ENCODE measurements at regions not wholly inside any gene's neighbourhood (a gene's known extent, or its start where the extent isn't known, plus 50 kb on each side); places are given as distances from the start of the nearest gene placed in this dataset.

DNA sequence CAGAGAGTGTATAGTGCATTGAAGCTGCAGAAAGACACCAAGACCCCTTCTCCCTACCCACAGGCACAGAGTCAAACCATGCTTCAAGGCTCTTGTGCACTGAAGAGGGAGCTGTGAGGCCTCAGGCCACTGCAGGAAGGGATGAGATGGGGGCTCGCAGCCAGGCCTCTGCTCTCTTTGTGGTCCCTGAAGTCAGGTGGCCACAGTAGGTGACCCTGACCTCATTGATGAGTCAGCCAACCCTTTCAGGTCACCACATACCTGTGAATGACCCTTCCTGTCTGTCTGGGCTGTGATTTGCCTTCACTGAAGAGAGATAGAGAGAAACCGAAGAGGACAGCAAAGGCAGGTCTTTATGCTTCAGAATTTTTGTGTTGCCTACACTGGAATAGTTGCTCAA, 372.1 kb downstream of the ACTL7B start:
- no peak for DNase-seq

DNA sequence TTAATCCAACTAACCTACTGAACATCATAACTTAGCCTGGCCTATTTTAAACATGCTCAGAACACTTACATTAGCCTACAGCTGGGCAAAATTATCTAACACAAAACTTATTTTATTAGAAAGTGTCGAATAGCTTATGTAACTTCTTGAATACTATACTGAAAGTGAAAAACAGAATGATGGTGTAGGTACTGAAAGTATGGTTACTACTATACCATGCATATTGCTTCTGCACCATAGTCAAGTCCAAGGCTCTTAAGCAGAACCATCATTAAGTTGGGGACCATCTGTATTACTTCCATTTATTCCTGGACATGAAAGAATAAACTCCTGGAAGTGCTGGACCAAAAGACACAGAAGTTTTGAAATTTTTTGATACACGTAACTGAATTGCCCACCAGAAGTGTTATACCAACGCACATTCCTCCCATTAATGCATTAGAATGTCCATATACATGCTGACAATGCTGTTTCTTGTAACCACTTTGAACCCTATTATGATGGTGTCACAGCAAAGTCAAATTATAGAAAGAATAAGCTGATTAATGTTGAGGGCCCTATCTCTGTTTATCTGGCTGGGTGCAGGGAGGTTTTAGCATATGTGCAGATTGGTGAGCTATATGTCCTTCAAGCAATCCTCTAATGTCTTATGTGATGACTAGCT, 375.7 kb downstream of the ACTL7B start:
- no peak for DNase-seq

DNA sequence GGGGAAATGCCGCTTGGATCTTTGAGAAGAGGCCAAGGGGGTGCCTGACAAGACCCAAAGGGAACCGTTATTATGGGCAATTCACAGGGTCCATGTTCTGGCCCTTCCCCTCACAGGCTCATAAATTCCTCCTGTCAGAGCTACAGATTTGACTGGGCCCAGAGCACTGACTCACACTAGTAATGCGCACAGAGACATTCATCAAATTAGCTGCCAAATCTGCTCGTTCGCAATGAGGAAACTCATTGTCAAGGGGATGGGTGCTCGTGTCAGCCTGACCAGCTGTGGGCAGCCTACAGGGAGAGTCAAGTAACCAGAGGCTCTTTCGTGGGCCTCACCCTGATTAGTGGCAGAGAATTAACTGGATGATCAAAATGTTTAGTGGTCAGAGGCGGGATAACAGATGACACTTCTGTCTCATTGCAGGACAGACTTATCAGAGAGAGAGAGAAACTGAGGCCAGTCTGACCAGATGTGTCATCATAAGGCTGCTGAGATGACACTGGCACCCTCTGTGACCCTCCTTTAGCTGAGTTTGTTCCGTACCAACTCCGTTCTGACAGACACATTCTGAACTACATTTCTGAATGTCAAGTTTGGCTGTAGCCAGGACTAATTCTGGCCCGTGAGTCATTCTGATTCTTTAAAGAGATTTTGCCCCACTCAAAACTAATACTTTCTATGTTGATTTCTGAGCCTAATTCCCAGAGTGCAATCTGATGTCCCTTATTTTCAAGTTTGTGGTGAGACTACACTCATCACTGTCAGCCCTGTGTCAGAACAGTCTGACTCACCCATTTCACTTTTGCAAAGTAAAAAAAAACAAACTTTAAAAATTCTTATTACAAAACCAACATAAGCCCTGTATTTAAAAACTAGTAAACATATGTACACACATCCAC, 377.1 kb downstream of the ACTL7B start:
- no peak for DNase-seq

- peak; percentile 3 for DNase-seq
Observed at GRCh38 chr9:108477529-108478006, 378.2 kb downstream of the ACTL7B start.

GRCh38 chr9:108476574-108476973, 379.2 kb downstream of the ACTL7B start:
- DNase-seq: no peak

GRCh38 chr9:108475813-108476212, 380.0 kb downstream of the ACTL7B start:
- DNase-seq: no peak

DNA sequence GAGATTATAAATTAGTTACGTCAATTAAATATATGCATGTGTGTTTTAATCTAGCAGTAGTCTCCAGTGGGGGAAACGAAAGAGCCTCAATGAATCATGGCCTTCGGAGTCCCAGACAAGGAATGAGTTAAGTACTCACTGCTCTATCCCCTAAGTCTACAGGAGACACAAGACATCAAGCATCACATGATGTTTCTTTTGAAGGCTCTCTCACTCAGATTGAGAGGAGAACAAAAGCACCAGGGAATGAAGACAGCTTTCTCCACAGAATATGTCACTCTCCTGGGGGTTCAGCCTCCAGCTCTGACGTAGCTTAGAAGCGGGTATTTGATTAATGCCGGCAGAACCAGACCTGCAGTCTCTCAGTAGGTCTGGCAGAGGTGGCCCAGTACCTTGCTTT, 381.4 kb downstream of the ACTL7B start:
- DNase-seq: no peak

DNA sequence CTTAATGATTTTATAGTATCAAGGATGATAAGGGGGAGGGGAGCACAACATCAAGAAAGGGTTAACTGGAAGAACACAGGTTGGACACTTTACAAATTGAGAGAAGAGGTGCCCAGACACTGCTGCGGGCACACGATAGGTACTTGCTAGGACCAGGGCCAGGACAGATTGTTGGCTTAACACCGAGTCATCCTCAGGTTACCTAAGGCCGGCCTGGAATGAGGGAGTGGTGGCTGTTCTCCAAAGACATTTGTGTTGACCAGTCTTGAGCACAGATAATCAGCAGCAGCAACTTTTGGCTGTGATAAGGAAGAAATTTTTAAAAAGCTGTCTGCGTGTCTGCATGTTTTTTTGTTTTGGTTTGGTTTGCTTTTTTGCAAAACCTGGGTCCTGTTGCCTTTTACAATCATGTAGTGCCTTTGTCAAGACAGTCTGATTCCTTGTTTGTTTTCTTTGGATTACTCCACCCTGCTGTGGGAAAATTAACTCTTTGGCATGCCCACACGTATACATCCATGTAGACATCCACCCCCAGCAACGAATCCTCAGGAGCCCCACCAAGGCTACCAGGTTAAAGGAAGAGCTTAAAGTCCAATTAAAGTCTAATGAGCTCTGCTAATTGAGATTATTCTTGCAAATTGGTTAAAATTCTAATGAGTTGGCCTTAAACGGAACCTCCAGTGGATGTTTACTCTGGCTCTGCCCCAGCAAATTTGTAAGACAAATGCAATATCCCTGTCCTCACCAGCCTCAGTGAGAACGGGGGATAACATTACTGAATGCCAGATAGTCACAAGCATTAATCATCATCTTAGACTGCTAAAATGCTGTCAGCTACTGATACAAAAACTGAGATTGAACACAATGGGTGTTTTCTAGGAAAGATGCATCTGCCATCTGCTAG, 382.3 kb downstream of the ACTL7B start:
- peak; percentile 19 for DNase-seq

DNA sequence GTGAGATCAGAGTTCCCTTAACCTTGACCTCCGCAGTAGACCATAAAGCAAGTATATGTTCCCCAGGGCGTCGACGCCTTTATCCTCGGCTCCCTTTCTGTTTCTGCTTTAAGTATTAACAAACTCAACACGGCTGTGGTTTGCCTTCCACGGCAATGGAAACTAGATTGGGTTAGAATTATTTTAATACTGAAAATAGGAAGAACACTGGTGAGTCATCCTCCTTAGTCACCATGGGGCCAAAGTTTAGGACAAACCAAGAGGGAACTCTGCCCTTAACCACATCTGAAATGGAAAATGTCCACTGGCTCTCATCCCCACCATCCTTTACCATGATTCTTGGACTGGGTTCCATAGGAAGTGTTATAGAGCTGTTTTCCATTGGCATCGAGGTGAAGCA, 386.1 kb downstream of the ACTL7B start:
- DNase-seq: no peak

DNA sequence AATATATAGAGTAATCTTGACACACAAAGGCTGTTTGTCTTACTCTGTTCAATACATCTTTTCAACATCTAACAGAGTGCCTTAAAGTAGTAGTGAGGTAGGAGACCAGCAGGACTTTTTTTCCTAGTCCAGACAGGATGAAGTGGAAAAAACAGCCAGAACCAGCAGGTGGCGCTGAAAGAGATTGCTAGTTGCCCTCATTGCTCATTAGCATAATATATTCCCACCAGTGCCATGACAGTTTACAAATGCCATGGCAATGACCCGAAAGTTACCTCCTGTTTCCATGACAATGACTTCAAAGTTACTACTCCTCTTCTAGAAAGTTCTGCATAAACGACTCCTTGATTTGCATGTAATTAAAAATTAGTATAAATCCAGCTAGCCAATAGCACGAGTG, 387.4 kb downstream of the ACTL7B start:
- DNase-seq: no peak

GRCh38 chr9:108467653-108468324, 388.0 kb downstream of the ACTL7B start:
- DNase-seq: no peak

GRCh38 chr9:108467161-108467560, 388.6 kb downstream of the ACTL7B start:
- no peak for DNase-seq

DNA sequence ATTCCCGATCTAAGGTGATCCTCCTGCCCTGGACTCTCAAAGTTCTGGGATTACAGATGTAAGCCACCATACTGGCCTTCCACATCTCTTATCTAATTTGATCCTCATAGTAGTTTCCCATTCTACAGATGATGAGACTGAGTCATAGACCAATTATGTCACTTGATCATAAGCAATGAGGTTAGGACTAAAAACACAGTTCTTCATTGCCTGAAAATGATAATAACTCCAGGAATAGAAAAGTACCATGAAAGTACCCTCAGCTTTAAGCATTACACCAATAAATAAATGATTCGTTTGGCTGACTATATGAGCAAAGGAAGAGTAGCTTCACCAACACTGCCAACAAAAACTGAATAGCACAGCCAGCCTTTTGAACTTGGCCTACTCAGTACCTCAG, 389.5 kb downstream of the ACTL7B start:
- no peak for DNase-seq

DNA sequence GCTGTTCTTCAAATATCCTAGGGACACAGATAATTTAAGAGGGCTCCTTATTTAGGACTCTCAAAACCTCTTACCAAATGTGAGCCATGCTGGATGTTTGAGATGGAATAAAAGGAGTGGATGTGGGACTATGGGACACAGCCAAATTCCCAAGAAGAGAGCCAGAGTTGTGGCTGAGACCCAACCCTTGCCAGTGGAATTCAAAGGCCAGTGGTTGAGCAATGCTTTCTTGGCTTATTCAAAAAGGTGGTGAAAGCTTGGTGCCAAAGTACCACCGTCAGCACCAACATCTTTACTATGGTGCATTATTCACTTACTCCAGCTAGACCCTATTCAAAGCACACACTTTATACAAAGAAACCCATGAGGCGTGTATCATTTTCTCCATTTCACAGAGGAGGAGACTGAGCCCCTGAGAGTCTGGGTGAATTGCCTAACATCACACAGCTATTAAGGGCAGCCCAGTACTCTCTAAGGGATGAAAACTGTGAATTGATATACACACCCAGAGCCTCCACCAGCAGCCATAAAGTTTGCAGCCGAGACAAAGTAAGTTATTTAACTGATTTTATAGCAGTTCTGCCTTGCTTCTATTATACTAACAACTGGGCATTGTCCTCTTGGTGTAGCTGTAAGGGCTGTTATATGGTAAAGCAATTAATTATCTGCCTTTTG, 391.7 kb downstream of the ACTL7B start:
- DNase-seq: no peak

DNA sequence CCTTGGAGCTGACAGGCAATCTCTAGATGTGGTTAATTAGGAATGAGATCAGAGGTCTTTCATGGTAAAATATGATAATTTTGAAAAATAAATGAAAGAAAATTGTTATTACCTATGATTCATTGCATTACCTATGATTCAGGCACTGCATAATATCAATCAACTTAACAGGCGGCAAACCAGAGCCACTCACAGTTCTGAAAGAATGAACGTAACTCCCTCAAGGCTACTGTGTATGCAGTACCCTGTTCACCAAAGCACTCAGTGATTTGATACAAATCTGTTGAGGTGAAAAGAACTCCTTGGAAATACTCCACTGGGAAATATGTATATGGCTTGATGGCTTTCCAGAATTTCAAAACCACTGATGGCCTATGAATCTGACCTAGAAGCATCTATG, 398.9 kb downstream of the ACTL7B start:
- DNase-seq: no peak

GRCh38 chr9:108445431-108446071, 410.2 kb downstream of the ACTL7B start:
- no peak for DNase-seq

GRCh38 chr9:108444400-108445358, 411.1 kb downstream of the ACTL7B start:
- peak; percentile 84 for DNase-seq

GRCh38 chr9:108443741-108444140, 412.0 kb downstream of the ACTL7B start:
- no peak for DNase-seq

DNA sequence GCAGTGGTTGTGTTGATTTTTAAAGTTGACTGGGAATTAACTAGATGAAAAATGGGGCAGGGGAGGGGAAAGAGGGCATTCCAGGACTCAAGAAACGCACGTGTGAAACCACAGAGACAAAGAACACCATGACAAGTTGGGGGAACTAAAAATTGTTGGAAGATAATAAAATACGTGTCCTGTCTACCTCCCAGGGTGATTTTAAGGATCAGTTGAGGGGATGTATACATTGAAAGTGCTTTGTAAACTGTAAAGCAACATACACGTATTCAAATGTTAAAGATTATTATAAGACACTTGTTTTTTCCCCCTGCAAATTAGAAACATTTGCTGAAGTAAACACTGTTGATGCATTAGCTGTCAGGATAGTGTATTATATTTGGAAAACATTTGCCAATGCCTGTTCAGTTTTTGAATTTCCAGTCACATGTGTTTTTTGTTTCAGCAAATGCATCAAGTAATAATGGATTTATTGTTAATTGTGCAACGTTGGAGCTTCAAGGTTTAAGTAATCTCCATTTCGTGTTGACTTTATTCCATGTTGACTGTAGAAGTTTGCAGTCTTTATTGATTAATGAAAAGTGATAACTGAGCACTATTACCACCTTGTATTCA, 412.7 kb downstream of the ACTL7B start:
- DNase-seq: no peak

- no peak for DNase-seq
Observed at GRCh38 chr9:108442627-108443018, 413.2 kb downstream of the ACTL7B start.

Data from NCI-H1092 (cell line).